Right lobe of liver (tissue), 4 donors: ENCODE measurements at regions not wholly inside any gene's neighbourhood (a gene's known extent, or its start where the extent isn't known, plus 50 kb on each side); places are given as distances from the start of the nearest gene placed in this dataset.

Experiments used
- CTCF ChIP-seq, 4 donors: fragments of 200-600 bp in 3 of 4; fragments of 450-650 bp in 1 of 4; IDR thresholded peaks; one replicate each; pipeline versions ENCODE4 v1.5.1 to v1.8.0; 2016 to 2022; ENCODE audit warnings: antibody characterized with exemption in 4 of 4, mild to moderate bottlenecking in 2 of 4
- POLR2A ChIP-seq: fragments of 450-650 bp; IDR thresholded peaks from one replicate; pipeline ENCODE4 v1.6.1; 2017; ENCODE audit warnings: antibody characterized with exemption, mild to moderate bottlenecking
- donor health status: DM: no; HTN: no; CAD: no.
- donor health status: DM: no; HTN: no; CAD: no.
- donor health status: DM: no; HTN: yes; CAD: no.

- TF ChIP-seq CTCF (IDR thresholded peaks at IDR 0.05) (no peak), POLR2A (no peak)
Observed at GRCh38 chr5:97443740-97444139, 260.7 kb upstream of the RIOK2 start.
